DND-41 (cell line): ENCODE measurements at regions not wholly inside any gene's neighbourhood (a gene's known extent, or its start where the extent isn't known, plus 50 kb on each side); places are given as distances from the start of the nearest gene placed in this dataset.

Experiments used
- ATAC-seq: fragments of 200-7000 bp; cut with Tn5 transposase; 3 replicates; pipeline ENCODE4 v1.9.1; 2021; ENCODE audit warnings: low read depth; ENCODE audit not compliant: insufficient read depth
- DNase-seq: peaks from one replicate; pipeline ENCODE4 v3.0.0-alpha.2; 2020
- H2AFZ ChIP-seq: 2 replicates; pipeline ENCODE4 v1.6.0; 2012; ENCODE audit warnings: low read depth, low read length
- H3K27ac ChIP-seq: 2 replicates; pipeline ENCODE4 v1.5.1; 2012; ENCODE audit warnings: low read length, inconsistent platforms
- H3K27me3 ChIP-seq: fragments of 200-600 bp; sonication (generic); 2 replicates; pipeline ENCODE4 v1.6.0; 2012; ENCODE audit warnings: low read length, mild to moderate bottlenecking, inconsistent platforms; ENCODE audit not compliant: insufficient read depth, poor library complexity
- H3K36me3 ChIP-seq: 2 replicates; pipeline ENCODE4 v1.5.1; 2012; ENCODE audit warnings: low read length, inconsistent platforms; ENCODE audit not compliant: insufficient read depth
- H3K4me1 ChIP-seq: 2 replicates; pipeline ENCODE4 v1.5.1; 2012; ENCODE audit warnings: mild to moderate bottlenecking, low read length; ENCODE audit not compliant: insufficient read depth
- H3K4me2 ChIP-seq: 2 replicates; pipeline ENCODE4 v1.6.0; 2012; ENCODE audit warnings: mild to moderate bottlenecking, moderate library complexity, low read length, inconsistent platforms; ENCODE audit not compliant: insufficient read depth
- H3K4me3 ChIP-seq, 2 experiments: fragments of 200-600 bp in 1 of 2; shearing (Covaris generic) in 1 of 2; 2 replicates each; pipeline ENCODE4 v1.5.1; 2012 to 2016; ENCODE audit warnings: inconsistent platforms in 2 of 2, low read length in 2 of 2, mild to moderate bottlenecking in 2 of 2, low read depth in 1 of 2, moderate library complexity in 1 of 2
- H3K79me2 ChIP-seq: 2 replicates; pipeline ENCODE4 v1.6.0; 2012; ENCODE audit warnings: low read length, inconsistent platforms; ENCODE audit not compliant: insufficient read depth
- H3K9ac ChIP-seq: 2 replicates; pipeline ENCODE4 v1.6.0; 2012; ENCODE audit warnings: low read depth, mild to moderate bottlenecking, inconsistent platforms, low read length, moderate library complexity
- H3K9me3 ChIP-seq: 2 replicates; pipeline ENCODE4 v1.5.1; 2012; ENCODE audit warnings: low read length, moderate library complexity, mild to moderate bottlenecking, inconsistent platforms; ENCODE audit not compliant: insufficient read depth, severe bottlenecking
- H4K20me1 ChIP-seq: 2 replicates; pipeline ENCODE4 v1.6.0; 2012; ENCODE audit warnings: low read length; ENCODE audit not compliant: insufficient read depth
- EZH2 ChIP-seq: IDR thresholded peaks from 3 replicates; pipeline ENCODE4 v1.6.1; 2012; ENCODE audit warnings: borderline replicate concordance, low read depth, mild to moderate bottlenecking, moderate library complexity, low read length, inconsistent platforms; ENCODE audit not compliant: severe bottlenecking
- TF ChIP-seq, protein P1 (sequence below): IDR thresholded peaks from 2 replicates; pipeline ENCODE4 v1.5.1; 2012; ENCODE audit warnings: borderline replicate concordance, low read length, moderate library complexity, mild to moderate bottlenecking; ENCODE audit not compliant: poor library complexity, severe bottlenecking; ENCODE audit errors: extremely low read depth

DNA sequence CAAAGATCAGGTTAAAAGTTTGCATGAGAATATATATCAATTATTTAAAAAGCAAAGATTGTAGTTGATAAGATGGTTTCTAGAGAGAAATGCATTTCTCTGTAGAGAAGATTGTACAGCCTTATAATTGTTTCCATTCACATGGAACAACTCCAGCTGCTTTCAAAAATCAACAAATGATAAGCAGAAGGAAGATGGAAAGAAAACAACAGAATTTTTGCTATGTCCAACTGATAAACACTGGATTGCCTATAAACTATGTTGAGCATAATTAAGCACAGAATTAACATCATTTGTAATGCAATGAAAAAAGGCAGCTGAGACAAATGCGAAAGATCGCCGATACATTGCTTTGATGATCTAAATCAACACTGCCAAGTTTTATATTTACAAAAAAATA lies 89.0 kb downstream of the C3orf85 start:
- H3K36me3 ChIP-seq, result no peaks in the 10 kb centered on the region
- no peaks in the 10 kb centered on the region for H3K4me1 ChIP-seq
- no peak overlapping the region for H3K9ac ChIP-seq
- TF ChIP-seq, protein P1, sequence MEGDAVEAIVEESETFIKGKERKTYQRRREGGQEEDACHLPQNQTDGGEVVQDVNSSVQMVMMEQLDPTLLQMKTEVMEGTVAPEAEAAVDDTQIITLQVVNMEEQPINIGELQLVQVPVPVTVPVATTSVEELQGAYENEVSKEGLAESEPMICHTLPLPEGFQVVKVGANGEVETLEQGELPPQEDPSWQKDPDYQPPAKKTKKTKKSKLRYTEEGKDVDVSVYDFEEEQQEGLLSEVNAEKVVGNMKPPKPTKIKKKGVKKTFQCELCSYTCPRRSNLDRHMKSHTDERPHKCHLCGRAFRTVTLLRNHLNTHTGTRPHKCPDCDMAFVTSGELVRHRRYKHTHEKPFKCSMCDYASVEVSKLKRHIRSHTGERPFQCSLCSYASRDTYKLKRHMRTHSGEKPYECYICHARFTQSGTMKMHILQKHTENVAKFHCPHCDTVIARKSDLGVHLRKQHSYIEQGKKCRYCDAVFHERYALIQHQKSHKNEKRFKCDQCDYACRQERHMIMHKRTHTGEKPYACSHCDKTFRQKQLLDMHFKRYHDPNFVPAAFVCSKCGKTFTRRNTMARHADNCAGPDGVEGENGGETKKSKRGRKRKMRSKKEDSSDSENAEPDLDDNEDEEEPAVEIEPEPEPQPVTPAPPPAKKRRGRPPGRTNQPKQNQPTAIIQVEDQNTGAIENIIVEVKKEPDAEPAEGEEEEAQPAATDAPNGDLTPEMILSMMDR, result no peak
- no peak for TF ChIP-seq EZH2
- no peak overlapping the region for H3K4me2 ChIP-seq
- no peak for ATAC-seq
- H4K20me1 ChIP-seq, result no peaks in the 10 kb centered on the region
- no peaks in the 10 kb centered on the region for H3K9me3 ChIP-seq
- no peak overlapping the region for H3K27ac ChIP-seq
- no peak overlapping the region for H3K4me3 ChIP-seq
- no peaks in the 10 kb centered on the region for H3K79me2 ChIP-seq
- no peaks in the 10 kb centered on the region for H3K27me3 ChIP-seq
- H2AFZ ChIP-seq, result no peak overlapping the region
- DNase-seq, result no peak

DNA sequence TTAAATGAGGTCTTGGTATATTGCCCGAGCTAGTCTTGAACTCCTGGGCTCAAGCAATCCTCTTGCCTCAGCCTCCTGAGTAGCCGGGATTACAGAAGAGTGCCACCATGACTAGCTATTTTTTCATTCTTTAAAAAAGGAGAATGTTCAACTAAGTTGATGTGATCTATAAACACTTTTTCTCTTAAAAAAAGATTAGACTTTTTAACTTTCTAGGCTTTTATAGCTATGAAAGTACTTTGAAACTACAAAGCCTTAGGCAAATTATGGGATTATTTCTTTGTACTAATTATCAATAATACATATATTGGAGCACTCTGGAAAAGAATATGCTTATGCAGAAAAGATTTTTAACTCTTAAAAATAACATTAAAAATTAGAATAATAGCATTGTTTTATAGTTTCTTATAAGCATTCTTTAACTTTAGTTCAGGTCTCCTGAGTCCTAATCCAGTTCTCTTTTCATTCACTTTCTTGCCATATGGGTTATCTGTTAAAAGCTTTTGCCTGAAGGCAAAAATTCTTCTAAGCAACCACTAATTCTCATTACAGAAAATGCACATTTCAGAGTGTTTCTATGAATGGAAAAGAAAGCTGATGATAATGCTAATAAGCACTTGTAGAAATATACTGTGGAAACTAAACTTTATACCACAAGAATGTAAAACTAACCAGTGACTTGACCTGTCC lies 87.8 kb downstream of the DPPA2 start:
- DNase-seq, result no peak
- H3K4me3 ChIP-seq, result no peak overlapping the region
- no peaks in the 10 kb centered on the region for H3K9me3 ChIP-seq
- H3K4me2 ChIP-seq, result no peak overlapping the region
- no peak overlapping the region for H3K9ac ChIP-seq
- H3K27me3 ChIP-seq, result no peaks in the 10 kb centered on the region
- TF ChIP-seq, protein P1, result no peak
- no peak for TF ChIP-seq EZH2
- no peak overlapping the region for H3K27ac ChIP-seq
- no peak overlapping the region for H2AFZ ChIP-seq
- no peak for ATAC-seq
- no peaks in the 10 kb centered on the region for H3K36me3 ChIP-seq
- H4K20me1 ChIP-seq, result no peaks in the 10 kb centered on the region
- no peaks in the 10 kb centered on the region for H3K79me2 ChIP-seq
- H3K4me1 ChIP-seq, result no peaks in the 10 kb centered on the region

DNA sequence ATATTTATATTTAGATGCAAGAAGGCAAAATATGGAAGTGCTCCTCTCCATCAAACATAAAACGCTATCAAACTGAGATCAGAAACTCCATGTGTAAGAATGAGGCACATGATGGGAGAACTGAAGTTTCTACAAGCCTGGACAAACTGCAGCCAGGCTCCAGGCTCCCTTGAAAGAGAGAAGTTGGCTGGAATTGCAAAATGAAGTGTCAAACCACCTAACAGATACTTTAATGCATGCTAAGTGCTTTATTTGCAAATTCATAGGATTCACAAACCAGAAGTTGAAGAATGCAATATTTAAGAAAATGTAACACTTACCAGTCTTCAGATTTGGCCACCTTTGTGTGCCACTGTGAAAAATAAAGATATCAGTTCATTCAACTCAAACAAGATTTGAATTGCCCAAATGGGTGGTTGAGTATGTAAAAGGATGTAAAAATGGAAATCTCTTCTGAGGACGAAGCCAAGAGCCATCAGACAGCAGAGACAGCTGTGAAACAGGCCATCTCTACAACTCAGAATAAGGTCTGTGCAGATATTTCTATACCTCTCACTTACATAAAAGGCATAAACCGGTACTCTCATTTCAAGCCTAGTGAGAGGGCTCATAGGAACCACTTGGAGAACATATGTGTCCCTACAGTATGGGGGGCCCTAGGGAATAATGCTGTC lies 87.0 kb downstream of the DPPA2 start:
- Histone ChIP-seq H3K27ac (no peak overlapping the region), H3K4me2 (no peak overlapping the region), H2AFZ (no peak overlapping the region), H4K20me1 (no peaks in the 10 kb centered on the region), H3K9me3 (no peaks in the 10 kb centered on the region), H3K4me1 (no peaks in the 10 kb centered on the region), H3K36me3 (no peaks in the 10 kb centered on the region), H3K27me3 (no peaks in the 10 kb centered on the region), H3K79me2 (no peaks in the 10 kb centered on the region), H3K9ac (no peak overlapping the region), H3K4me3 (no peak overlapping the region)
- TF ChIP-seq EZH2, result no peak
- TF ChIP-seq, protein P1, result no peak
- ATAC-seq (no peak), DNase-seq (no peak)

DNA sequence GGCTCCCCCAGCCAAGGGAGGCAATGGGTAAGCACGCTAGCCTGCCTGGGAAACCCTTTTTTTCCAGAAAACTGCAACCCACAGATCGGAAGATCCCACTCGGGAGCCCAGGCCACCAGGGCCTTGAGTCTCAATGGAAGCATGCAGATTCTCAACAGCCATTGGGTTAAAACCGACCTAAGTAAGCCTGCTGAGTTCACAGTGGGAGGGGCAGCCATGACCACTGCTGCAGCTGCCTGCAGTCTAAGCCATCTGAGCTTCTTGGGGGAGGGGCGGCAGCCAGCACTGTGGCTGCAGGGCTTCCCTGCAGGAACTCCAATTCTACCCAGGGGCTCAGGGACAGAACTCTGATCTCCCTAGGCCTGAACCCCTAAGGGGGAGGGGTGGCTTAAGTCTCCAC lies 82.0 kb downstream of the DPPA2 start:
- H4K20me1 ChIP-seq, result no peaks in the 10 kb centered on the region
- no peak; the same call in 2 of the 3 replicates for ATAC-seq
- H3K9me3 ChIP-seq, result no peaks in the 10 kb centered on the region
- H3K9ac ChIP-seq, result no peak overlapping the region
- H3K4me3 ChIP-seq, result no peak overlapping the region
- TF ChIP-seq EZH2, result no peak
- TF ChIP-seq, protein P1, result no peak
- no peak overlapping the region for H2AFZ ChIP-seq
- no peaks in the 10 kb centered on the region for H3K27me3 ChIP-seq
- H3K79me2 ChIP-seq, result no peaks in the 10 kb centered on the region
- H3K36me3 ChIP-seq, result no peaks in the 10 kb centered on the region
- H3K4me2 ChIP-seq, result no peak overlapping the region
- no peak overlapping the region for H3K27ac ChIP-seq
- no peaks in the 10 kb centered on the region for H3K4me1 ChIP-seq
- DNase-seq, result peak; percentile 9
